Liver (tissue), 8 donors: ENCODE measurements at regions not wholly inside any gene's neighbourhood (a gene's known extent, or its start where the extent isn't known, plus 50 kb on each side); places are given as distances from the start of the nearest gene placed in this dataset.

Source experiments
- DNase-seq: peaks from one replicate; pipeline ENCODE4 v3.0.0-alpha.2; 2017; ENCODE audit warnings: low spot score
- H3K27ac ChIP-seq, 2 donors: one replicate each; pipeline ENCODE4 v1.7.0; 2013; ENCODE audit warnings: inconsistent platforms in 2 of 2, low read length in 2 of 2, control low read depth in 1 of 2, low read depth in 1 of 2, mild to moderate bottlenecking in 1 of 2
- H3K27me3 ChIP-seq, 4 donors: one replicate each; pipeline versions ENCODE4 v1.6.1 to v1.7.0; 2013; ENCODE audit warnings: low read length in 3 of 4, inconsistent platforms in 1 of 4, mild to moderate bottlenecking in 1 of 4, moderate library complexity in 1 of 4; ENCODE audit not compliant: control insufficient read depth in 4 of 4, insufficient read depth in 4 of 4
- H3K36me3 ChIP-seq, 4 donors: one replicate each; pipeline versions ENCODE4 v1.6.1 to v1.7.0; 2013; ENCODE audit warnings: low read length in 3 of 4, mild to moderate bottlenecking in 3 of 4, low read depth in 1 of 4, moderate library complexity in 1 of 4; ENCODE audit not compliant: control insufficient read depth in 4 of 4, insufficient read depth in 3 of 4
- H3K4me1 ChIP-seq, 4 donors: one replicate each; pipeline versions ENCODE4 v1.6.1 to v1.7.0; 2013; ENCODE audit warnings: low read length in 3 of 4, mild to moderate bottlenecking in 3 of 4, moderate library complexity in 1 of 4; ENCODE audit not compliant: control insufficient read depth in 4 of 4, insufficient read depth in 4 of 4
- H3K4me3 ChIP-seq, 3 donors: one replicate each; pipeline versions ENCODE4 v1.6.1 to v1.7.0; 2013; ENCODE audit warnings: low read length in 3 of 3, control low read depth in 1 of 3, low read depth in 1 of 3, mild to moderate bottlenecking in 1 of 3
- H3K9ac ChIP-seq, 2 donors: one replicate each; pipeline ENCODE4 v1.7.0; 2013; ENCODE audit warnings: low read length in 2 of 2, mild to moderate bottlenecking in 2 of 2, moderate library complexity in 2 of 2, control low read depth in 1 of 2, low read depth in 1 of 2
- H3K9me3 ChIP-seq, 4 donors: one replicate each; pipeline versions ENCODE4 v1.6.1 to v1.7.0; 2013; ENCODE audit warnings: low read length in 3 of 4; ENCODE audit not compliant: control insufficient read depth in 4 of 4
- EGR1 ChIP-seq, 2 donors: IDR thresholded peaks; 2 replicates each; pipeline ENCODE4 v1.6.1; 2016 to 2018; ENCODE audit warnings: antibody characterized with exemption in 2 of 2, low read depth in 2 of 2
- FOXA2 ChIP-seq: IDR thresholded peaks from 2 replicates; pipeline ENCODE4 v1.6.1; 2016; ENCODE audit warnings: antibody characterized with exemption
- GABPA ChIP-seq, 2 donors: IDR thresholded peaks in 1 of 2; conservative IDR thresholded peaks in 1 of 2; 2 replicates each; pipeline ENCODE4 v1.6.1; 2016; ENCODE audit warnings: antibody characterized with exemption in 2 of 2, mild to moderate bottlenecking in 1 of 2, moderate library complexity in 1 of 2
- HNF4A ChIP-seq, 2 donors: conservative IDR thresholded peaks; 2 replicates each; pipeline ENCODE4 v1.6.1; 2016; ENCODE audit warnings: antibody characterized with exemption in 2 of 2, mild to moderate bottlenecking in 2 of 2
- HNF4G ChIP-seq: IDR thresholded peaks from 2 replicates; pipeline ENCODE4 v1.6.1; 2016; ENCODE audit warnings: antibody characterized with exemption
- JUND ChIP-seq, 2 donors: IDR thresholded peaks; 2 replicates each; pipeline ENCODE4 v1.6.1; 2016; ENCODE audit warnings: antibody characterized with exemption in 2 of 2
- NR2F2 ChIP-seq: IDR thresholded peaks from 2 replicates; pipeline ENCODE4 v1.6.1; 2016; ENCODE audit warnings: antibody characterized with exemption
- RAD21 ChIP-seq, 2 donors: IDR thresholded peaks; 2 replicates each; pipeline ENCODE4 v1.6.1; 2016; ENCODE audit warnings: antibody characterized with exemption in 2 of 2, mild to moderate bottlenecking in 2 of 2
- RXRA ChIP-seq, 2 donors: IDR thresholded peaks; 2 replicates each; pipeline ENCODE4 v1.6.1; 2017 to 2018; ENCODE audit warnings: antibody characterized with exemption in 2 of 2, mild to moderate bottlenecking in 1 of 2
- SP1 ChIP-seq: IDR thresholded peaks from 2 replicates; pipeline ENCODE4 v1.6.1; 2018; ENCODE audit warnings: antibody characterized with exemption, mild to moderate bottlenecking
- TAF1 ChIP-seq: conservative IDR thresholded peaks from 2 replicates; pipeline ENCODE4 v1.6.1; 2016; ENCODE audit warnings: antibody characterized with exemption, mild to moderate bottlenecking
- YY1 ChIP-seq: IDR thresholded peaks from 2 replicates; pipeline ENCODE4 v1.6.1; 2016; ENCODE audit warnings: antibody characterized with exemption, mild to moderate bottlenecking
- WGBS: extraction: QIAGEN DNeasy Blood & Tissue Kit; methylation state at CpG from one replicate; pipeline ENCODE4 v1.1.7; 2013; 5-methylcytosine and 5-hydroxymethylcytosine counted together
- TF ChIP-seq, protein P1 (sequence below): IDR thresholded peaks from 2 replicates; pipeline ENCODE4 v1.6.1; 2016; ENCODE audit warnings: antibody characterized with exemption, mild to moderate bottlenecking
- TF ChIP-seq, protein P2 (sequence below): IDR thresholded peaks from 2 replicates; pipeline ENCODE4 v1.6.1; 2016; ENCODE audit warnings: antibody characterized with exemption
- TF ChIP-seq, protein P3 (sequence below): IDR thresholded peaks from 2 replicates; pipeline ENCODE4 v1.6.1; 2016; ENCODE audit warnings: antibody characterized with exemption
- TF ChIP-seq, protein P4 (sequence below): IDR thresholded peaks from 2 replicates; pipeline ENCODE4 v1.6.1; 2016; ENCODE audit warnings: antibody characterized with exemption
- TF ChIP-seq, protein P5 (sequence below): fragments of 150-350 bp; IDR thresholded peaks from 2 replicates; pipeline ENCODE4 v1.5.1; 2017; ENCODE audit warnings: improper control_type of control experiment, low read depth, low read length; ENCODE audit not compliant: missing input control
- donor health status: healthy.
- donor health status: healthy.
- donor health status: healthy.
- donor health status: healthy.
- donor health status: healthy.

DNA sequence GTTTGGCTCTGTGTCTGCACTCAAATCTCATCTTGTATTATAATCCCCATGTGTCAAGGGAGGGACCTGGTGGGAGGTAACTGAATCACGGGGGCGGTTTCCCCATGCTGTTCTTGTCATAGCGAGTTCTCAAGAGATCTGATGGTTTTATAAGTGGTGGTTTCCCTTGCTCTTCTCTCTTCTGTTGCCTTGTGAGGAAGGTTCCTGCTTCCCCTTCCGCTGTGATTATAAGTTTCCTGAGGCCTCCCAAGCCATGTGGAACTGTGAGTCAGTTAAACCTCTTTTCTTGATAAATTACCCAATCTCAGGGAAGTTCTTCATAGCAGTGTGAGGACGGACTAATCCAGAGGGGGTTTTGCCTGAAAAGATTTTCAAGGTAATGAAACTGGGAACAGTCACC lies 245.4 kb downstream of the GALR1 start:
- no peak for DNase-seq
- no peak overlapping the region for H3K27ac ChIP-seq
- TF ChIP-seq, protein P1, sequence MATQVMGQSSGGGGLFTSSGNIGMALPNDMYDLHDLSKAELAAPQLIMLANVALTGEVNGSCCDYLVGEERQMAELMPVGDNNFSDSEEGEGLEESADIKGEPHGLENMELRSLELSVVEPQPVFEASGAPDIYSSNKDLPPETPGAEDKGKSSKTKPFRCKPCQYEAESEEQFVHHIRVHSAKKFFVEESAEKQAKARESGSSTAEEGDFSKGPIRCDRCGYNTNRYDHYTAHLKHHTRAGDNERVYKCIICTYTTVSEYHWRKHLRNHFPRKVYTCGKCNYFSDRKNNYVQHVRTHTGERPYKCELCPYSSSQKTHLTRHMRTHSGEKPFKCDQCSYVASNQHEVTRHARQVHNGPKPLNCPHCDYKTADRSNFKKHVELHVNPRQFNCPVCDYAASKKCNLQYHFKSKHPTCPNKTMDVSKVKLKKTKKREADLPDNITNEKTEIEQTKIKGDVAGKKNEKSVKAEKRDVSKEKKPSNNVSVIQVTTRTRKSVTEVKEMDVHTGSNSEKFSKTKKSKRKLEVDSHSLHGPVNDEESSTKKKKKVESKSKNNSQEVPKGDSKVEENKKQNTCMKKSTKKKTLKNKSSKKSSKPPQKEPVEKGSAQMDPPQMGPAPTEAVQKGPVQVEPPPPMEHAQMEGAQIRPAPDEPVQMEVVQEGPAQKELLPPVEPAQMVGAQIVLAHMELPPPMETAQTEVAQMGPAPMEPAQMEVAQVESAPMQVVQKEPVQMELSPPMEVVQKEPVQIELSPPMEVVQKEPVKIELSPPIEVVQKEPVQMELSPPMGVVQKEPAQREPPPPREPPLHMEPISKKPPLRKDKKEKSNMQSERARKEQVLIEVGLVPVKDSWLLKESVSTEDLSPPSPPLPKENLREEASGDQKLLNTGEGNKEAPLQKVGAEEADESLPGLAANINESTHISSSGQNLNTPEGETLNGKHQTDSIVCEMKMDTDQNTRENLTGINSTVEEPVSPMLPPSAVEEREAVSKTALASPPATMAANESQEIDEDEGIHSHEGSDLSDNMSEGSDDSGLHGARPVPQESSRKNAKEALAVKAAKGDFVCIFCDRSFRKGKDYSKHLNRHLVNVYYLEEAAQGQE = no peak
- no peak for TF ChIP-seq YY1
- TF ChIP-seq FOXA2 = no peak
- no peak for TF ChIP-seq JUND (IDR thresholded peaks at IDR 0.05)
- TF ChIP-seq HNF4G = no peak
- TF ChIP-seq, protein P2, sequence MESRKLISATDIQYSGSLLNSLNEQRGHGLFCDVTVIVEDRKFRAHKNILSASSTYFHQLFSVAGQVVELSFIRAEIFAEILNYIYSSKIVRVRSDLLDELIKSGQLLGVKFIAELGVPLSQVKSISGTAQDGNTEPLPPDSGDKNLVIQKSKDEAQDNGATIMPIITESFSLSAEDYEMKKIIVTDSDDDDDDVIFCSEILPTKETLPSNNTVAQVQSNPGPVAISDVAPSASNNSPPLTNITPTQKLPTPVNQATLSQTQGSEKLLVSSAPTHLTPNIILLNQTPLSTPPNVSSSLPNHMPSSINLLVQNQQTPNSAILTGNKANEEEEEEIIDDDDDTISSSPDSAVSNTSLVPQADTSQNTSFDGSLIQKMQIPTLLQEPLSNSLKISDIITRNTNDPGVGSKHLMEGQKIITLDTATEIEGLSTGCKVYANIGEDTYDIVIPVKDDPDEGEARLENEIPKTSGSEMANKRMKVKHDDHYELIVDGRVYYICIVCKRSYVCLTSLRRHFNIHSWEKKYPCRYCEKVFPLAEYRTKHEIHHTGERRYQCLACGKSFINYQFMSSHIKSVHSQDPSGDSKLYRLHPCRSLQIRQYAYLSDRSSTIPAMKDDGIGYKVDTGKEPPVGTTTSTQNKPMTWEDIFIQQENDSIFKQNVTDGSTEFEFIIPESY = no peak
- TF ChIP-seq, protein P3, sequence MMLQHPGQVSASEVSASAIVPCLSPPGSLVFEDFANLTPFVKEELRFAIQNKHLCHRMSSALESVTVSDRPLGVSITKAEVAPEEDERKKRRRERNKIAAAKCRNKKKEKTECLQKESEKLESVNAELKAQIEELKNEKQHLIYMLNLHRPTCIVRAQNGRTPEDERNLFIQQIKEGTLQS = no peak
- no peak for TF ChIP-seq HNF4A (conservative IDR thresholded peaks at IDR 0.05)
- no peak for TF ChIP-seq SP1
- TF ChIP-seq, protein P4, sequence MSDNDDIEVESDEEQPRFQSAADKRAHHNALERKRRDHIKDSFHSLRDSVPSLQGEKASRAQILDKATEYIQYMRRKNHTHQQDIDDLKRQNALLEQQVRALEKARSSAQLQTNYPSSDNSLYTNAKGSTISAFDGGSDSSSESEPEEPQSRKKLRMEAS = no peak
- TF ChIP-seq TAF1 = no peak
- TF ChIP-seq EGR1 (IDR thresholded peaks at IDR 0.05; ENCODE audit: low read depth in 2 of 2) = no peak
- TF ChIP-seq NR2F2 = no peak
- TF ChIP-seq, protein P5, sequence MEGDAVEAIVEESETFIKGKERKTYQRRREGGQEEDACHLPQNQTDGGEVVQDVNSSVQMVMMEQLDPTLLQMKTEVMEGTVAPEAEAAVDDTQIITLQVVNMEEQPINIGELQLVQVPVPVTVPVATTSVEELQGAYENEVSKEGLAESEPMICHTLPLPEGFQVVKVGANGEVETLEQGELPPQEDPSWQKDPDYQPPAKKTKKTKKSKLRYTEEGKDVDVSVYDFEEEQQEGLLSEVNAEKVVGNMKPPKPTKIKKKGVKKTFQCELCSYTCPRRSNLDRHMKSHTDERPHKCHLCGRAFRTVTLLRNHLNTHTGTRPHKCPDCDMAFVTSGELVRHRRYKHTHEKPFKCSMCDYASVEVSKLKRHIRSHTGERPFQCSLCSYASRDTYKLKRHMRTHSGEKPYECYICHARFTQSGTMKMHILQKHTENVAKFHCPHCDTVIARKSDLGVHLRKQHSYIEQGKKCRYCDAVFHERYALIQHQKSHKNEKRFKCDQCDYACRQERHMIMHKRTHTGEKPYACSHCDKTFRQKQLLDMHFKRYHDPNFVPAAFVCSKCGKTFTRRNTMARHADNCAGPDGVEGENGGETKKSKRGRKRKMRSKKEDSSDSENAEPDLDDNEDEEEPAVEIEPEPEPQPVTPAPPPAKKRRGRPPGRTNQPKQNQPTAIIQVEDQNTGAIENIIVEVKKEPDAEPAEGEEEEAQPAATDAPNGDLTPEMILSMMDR = no peak
- TF ChIP-seq GABPA (IDR thresholded peaks at IDR 0.05 in 1 of 2, conservative IDR thresholded peaks at IDR 0.05 in 1 of 2) = no peak
- no peak for TF ChIP-seq RXRA (IDR thresholded peaks at IDR 0.05)
- no peak for TF ChIP-seq RAD21 (IDR thresholded peaks at IDR 0.05)
- no peaks in the 10 kb centered on the region for H3K27me3 ChIP-seq
- peaks cover 0 to 2% (median 0%) of the 10 kb centered on the region in 4 donors for H3K4me1 ChIP-seq
- H3K9ac ChIP-seq = no peak overlapping the region
- no peak overlapping the region for H3K4me3 ChIP-seq
- no peaks in the 10 kb centered on the region for H3K36me3 ChIP-seq
- WGBS = 55% methylated on average over 5 of the region's 5 CpGs
- no peaks in the 10 kb centered on the region for H3K9me3 ChIP-seq
